Hepatic stellate cell (primary cell): ENCODE measurements at regions not wholly inside any gene's neighbourhood (a gene's known extent, or its start where the extent isn't known, plus 50 kb on each side); places are given as distances from the start of the nearest gene placed in this dataset.
"Not testable (repeated sequence)": the region's sequence is repeated elsewhere in the genome, so short reads cannot be mapped to it uniquely, and the experiment has no call there.

Experiments used
- DNase-seq: peaks from one replicate; pipeline ENCODE4 v3.0.0; 2011; ENCODE audit warnings: low spot score

DNA sequence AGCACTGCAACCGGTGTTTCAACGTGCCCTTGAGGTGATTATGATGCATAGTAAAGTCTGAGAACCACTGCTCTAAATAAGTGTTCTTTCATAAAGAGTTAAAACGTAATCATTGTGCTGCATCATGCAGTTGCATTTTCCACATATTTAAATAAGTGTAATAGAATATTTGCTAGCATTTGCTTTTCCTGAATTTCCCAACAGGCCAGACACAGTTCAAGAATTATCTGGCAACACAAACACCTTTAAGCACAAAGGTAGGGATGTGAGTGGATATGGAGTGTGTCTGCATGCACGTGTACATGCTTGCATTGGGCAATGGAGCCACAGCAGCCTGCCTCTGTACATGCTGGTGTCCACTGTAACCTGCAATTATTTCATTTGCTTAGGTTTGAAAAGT is 193.6 kb upstream of the PIK3R1 start:
- DNase-seq = no peak

DNA sequence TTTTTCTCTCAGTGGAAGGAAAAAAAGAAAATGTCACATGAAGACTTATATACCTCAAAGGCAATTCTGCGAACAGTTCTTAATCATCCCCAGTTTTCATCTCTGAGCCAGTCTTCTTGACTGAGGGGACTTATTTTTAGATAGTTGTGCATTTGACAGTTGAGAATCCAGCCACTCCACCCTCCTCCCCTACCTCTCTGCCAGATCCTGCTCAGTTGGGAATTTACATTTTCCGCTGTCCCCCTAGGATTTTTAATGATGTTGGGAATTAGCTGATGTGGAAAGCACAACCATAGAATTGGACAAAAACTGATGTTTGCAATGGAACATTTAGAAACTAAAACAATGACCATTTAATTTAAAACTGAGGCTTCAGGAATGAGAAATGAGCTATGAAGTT is 194.3 kb upstream of the PIK3R1 start:
- DNase-seq = no peak

- DNase-seq = not testable (repeated sequence)
Observed at GRCh38 chr5:68020461-68020969, 195.0 kb upstream of the PIK3R1 start.

GRCh38 chr5:68015381-68016302 is 199.9 kb upstream of the PIK3R1 start:
- no peak for DNase-seq

DNA sequence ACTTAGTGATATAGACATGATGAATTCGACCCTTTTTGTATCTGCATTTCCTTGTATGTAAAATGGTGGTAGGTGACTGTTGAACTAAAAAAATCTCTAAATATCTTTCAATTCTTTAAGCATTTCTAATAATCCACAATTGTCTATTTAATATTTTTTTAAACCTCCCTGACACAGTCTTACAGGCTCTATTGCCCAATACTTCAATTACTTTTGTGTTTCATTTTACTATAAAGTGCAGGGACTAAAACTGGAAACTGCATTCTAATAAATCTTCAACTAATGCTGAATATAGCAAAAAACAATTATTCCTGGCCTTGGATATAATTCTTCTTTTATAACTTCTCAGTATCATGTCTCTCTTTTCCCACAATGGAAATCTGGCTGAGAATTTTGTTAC is 202.7 kb upstream of the PIK3R1 start:
- DNase-seq = no peak

GRCh38 chr5:68012429-68012828 is 203.1 kb upstream of the PIK3R1 start:
- no peak for DNase-seq

DNA sequence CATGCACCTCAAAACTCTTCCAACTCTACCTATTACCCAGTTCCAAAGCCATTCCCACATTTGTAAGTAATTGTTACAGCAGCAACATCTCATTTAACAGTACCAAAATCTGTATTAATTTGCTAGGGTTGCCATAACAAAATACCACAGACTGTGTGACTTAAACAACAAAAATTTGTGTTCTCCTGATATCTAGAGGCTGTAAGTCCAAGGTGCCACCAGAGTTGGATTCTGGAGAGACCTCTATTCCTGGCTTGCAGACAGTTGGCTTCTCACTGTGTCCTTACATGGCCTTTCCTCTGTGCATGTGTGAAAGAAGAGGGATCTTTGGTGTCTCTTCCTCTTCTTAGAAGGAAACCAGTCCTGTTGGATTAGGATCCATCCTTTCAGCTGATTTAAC is 203.8 kb upstream of the PIK3R1 start:
- DNase-seq = no peak

GRCh38 chr5:68011259-68011760 is 204.2 kb upstream of the PIK3R1 start:
- no peak for DNase-seq

- DNase-seq = no peak
Observed at GRCh38 chr5:68010740-68011139, 204.8 kb upstream of the PIK3R1 start.

DNA sequence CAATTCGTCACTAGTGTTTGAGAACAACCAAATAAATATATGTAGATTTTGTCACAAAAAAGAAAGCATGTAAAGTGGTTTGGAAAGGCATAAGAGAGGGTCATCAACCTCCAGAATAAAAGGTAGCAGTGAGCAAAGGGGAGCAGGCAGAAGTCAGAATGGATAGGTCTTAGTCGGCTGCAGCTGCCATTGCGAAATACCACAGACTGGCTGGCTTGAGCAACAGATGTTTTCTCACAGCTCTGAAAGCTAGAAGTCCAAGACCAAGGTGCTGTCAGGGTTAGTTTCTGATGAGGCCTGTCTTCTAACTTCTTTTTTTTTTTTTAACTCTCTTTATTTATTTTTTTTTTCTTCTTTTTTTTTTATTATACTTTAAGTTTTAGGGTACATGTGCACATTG is 208.1 kb upstream of the PIK3R1 start:
- DNase-seq = no peak

DNA sequence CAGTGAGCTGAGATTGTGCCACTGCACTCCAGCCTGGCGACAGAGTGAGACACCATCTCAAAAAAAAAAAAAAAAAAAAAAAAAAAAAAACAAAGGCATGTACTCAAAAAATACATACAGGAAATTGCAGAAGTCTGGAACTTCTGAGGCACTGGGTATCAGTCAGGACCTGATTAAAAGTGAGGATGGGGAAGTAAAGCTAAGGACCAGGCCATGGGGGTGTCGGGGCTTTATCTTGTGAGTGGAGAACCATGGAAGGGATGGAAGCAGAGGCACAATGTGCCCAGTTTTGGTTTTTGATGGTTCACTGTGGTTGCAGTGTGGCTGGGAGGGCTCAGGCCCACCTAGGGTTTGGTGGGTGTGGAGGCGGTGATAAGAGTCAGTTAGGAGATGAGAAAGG is 212.7 kb upstream of the PIK3R1 start:
- no peak for DNase-seq

DNA sequence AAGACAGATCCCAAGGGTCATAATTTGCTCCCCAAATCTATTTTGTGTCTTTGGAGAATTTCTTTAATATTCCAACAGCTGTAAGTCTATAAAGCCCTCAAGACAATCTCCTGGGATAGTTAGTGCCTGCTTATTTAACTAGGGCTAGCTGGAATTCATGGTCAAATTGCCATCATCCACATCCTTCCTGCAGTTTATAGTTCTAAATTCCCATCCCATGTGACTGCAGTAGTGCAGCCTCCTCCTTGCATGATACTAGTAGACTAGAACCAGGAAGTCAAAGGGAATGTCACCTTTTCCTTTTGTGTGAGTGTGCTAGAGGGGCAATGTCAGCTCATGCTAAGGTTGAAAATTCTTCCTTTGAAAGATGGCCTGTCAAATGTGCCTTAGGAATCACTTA is 214.8 kb upstream of the PIK3R1 start:
- DNase-seq = no peak

DNA sequence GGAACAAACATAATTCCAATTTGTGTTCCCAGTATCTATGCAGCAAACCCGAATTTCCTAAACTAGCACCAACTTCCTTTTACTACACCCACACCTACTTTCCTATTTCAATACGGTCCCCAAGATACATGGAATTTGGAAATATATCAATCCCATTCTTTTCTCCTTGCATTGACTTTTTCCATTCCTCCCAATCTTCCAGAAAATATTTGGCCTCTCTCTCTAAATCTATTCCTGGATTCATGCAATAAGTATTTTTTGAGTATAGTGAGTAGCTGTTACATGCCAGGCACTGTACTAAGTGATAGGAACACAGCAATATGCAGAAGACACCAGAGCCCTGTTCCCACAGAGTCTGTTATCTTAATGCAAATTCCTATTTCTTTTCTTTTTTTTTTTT is 216.2 kb upstream of the PIK3R1 start:
- DNase-seq = no peak

DNA sequence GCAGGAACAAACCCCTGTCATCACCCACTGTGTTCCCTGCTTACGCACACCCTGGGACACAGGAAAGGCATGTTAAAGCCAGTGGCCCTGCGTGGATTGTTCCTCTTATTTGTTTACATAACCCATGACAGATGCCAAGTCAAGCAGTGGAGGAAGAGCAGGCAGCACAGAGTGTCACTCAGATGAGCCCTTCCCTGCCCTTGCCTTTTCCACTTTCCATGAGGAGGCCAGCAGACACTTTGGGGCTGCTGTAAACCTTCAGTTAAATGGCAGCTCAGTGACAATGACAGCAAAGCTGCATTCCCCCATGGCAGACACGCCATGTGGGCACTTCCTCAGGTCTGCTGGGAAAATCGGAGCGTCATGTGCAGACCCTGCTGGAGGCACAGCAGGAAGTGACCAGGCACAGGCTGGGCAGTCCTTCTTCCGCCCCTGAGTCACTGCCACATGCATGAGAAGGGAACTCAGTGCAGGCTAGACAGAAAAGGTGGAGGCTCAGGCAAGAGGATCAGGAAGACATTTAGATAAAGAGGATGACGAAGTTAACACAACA is 216.8 kb upstream of the PIK3R1 start:
- DNase-seq = peak; percentile 75

DNA sequence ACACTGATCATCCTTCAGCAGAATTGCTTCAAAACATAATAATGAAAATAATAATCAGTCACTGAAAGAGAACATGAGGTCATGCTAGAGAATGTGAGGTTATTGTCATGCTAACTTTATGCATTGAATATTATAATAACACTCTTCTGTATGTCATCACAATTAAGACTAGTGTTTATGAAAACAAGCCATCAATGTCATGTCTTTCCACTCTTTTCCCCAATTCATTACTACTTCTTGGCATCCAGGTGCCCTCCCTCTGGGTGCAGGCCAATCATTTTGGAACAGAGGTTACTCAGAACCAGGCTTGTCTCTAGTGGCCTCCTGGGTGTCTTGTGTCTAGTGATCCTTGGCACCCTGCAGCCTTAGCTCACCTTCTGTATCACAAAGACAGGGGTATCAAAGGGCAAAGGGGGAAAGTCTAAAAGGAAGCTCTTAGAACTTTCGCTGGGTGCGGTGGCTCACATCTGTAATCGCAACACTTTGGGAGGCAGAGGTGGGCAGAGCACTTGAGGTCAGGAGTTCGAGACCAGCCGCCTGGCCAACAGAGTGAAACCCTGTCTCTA is 217.6 kb upstream of the PIK3R1 start:
- no peak for DNase-seq

- no peak for DNase-seq
Observed at GRCh38 chr5:67997148-67997547, 218.4 kb upstream of the PIK3R1 start.

- DNase-seq = no peak
Observed at GRCh38 chr5:67996596-67996995, 219.0 kb upstream of the PIK3R1 start.

GRCh38 chr5:67992923-67993322 is 222.6 kb upstream of the PIK3R1 start:
- no peak for DNase-seq

DNA sequence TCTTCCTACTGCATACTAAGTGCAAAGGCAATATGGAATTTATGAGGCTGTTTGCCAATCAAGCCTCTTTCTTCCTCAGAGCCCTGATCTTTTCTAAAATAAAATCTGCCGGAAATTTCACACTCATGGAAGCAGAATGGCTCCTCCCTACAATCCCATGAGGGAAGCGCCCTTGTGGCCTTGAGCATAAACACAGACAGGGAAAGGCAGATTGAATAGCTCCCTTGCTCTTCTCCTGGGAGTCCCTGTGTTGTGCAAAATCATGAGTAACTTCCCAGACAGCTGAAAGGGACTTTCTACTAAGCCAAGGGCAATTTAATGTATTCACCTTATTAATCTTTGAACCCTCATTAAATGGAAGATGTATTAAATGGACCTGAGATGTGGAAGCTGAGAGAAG is 226.1 kb upstream of the PIK3R1 start:
- DNase-seq = peak; percentile 47

DNA sequence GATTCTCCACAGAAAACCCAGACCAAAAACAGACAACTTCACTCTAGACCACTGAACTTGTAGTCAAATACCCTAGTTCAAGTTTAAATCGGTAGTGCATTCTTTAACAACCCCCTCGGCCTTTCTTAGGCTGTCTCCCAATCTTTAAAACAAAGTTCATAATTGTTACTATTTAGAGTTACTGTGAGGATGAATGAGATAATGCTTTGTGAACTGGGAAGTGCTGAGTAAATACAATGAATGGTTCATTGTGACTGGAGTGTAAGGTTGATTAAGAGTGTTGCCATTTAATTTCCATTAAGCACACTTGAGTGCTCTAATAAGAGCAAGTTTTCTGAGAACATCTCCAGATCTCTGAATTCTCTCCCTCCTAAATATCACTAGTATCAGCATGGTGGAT is 228.8 kb upstream of the PIK3R1 start:
- DNase-seq = no peak

- no peak for DNase-seq
Observed at GRCh38 chr5:67985686-67986387, 229.7 kb upstream of the PIK3R1 start.

DNA sequence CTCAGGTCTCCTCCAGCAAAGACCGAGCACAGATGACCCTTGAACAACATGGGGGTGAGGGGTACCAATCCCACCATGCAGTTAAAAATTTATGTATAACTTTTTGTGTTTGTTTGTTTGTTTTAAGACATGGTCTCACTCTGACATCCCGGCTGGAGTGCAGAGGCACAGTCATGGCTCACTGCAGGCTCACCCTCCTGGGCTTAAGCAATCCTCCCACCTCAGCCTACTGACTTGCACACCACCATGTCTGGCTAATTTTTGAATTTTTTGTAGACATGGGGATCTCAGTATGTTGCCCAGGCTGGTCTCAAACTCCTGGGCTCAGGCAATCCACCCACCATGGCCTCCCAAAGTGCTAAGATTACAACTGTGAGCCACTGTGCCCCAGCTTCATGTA is 231.0 kb upstream of the PIK3R1 start:
- DNase-seq = no peak
